NCI-H1436 (cell line): ENCODE measurements at regions not wholly inside any gene's neighbourhood (a gene's known extent, or its start where the extent isn't known, plus 50 kb on each side); places are given as distances from the start of the nearest gene placed in this dataset.

Experiments used
- DNase-seq: peaks from one replicate; lab custom pipeline; 2025; lab: John Stamatoyannopoulos, UW

- DNase-seq: no peak
Observed at GRCh38 chr22:48709453-48709852, 1118.2 kb downstream of the BRD1 start.

- no peak for DNase-seq
Observed at GRCh38 chr22:48708558-48709245, 1119.0 kb downstream of the BRD1 start.

- no peak for DNase-seq
Observed at GRCh38 chr22:48707763-48708557, 1119.7 kb downstream of the BRD1 start.

- DNase-seq: no peak
Observed at GRCh38 chr22:48706934-48707762, 1120.5 kb downstream of the BRD1 start.

DNA sequence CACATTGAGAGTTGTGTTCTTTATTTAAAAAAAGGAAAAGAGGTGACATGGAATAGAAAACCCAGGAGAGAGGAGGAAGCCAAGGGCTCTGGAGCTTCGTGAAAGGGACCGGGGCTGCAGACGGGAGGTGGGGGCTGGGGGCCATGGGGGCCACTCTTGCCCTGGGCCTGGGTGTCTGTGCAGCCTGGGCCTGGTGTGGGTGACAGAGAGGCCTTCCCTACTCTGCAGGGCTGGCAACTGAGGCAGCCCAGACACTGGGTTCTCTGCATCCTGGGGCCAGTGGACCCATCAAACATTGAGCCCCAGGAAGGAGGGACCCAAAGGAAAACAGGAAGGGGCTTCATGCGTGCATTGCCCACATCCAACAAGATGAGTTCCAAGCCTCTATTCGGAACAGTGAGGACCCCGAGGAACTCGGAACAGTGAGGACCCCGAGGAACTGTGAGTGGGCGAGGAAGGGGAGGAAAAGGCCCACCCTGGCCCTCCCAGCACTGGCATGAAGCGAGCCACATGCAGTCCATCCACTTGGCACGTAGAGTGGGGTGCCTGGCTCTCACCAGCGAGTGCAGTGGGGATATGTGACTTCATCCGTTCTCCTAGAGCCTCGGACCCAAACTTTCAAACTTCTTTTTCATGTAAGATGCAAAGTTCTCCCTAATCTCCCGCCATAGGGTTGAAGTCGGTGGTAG lies 1121.6 kb downstream of the BRD1 start:
- no peak for DNase-seq

GRCh38 chr22:48705159-48705916 lies 1122.3 kb downstream of the BRD1 start:
- no peak for DNase-seq

- DNase-seq: no peak
Observed at GRCh38 chr22:48704335-48704734, 1123.3 kb downstream of the BRD1 start.

GRCh38 chr22:48703265-48703941 lies 1124.3 kb downstream of the BRD1 start:
- DNase-seq: no peak

GRCh38 chr22:48702573-48703264 lies 1125.0 kb downstream of the BRD1 start:
- no peak for DNase-seq

DNA sequence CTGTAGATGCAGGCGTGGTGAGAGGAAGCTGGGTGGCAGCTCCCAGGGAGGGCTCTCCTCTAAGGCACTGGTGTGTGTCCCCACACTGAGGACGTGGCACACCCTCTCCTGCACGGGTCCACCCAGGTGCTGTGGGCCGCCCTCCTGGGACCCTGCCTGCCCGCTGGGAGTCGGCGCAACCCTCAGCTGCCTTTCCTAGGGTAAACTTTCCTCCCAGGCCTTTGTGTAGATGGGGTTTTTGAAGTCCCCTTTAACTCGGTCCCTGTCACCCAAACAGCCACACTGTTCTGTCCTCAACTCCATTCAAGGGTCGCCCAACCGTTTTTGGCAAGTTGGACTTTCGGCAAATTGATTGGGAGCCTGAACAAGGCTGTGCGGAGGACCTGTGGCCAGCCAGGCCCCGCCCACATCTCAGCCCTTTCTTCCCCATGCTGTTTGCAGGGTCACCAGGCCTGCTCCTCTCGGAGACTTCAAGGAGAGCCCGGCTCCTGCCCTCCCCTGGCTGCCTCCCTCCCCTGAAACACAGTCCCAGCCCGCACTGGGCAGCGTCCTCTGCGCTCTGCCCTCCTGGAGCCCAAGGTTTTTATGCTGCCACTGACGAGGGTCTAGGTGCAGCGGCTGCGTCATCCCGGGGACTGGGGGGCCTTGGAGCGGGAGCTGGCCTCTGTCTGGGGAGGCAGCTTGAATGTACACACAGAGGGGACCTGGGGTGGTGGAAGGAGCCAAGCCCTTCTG lies 1126.2 kb downstream of the BRD1 start:
- no peak for DNase-seq

DNA sequence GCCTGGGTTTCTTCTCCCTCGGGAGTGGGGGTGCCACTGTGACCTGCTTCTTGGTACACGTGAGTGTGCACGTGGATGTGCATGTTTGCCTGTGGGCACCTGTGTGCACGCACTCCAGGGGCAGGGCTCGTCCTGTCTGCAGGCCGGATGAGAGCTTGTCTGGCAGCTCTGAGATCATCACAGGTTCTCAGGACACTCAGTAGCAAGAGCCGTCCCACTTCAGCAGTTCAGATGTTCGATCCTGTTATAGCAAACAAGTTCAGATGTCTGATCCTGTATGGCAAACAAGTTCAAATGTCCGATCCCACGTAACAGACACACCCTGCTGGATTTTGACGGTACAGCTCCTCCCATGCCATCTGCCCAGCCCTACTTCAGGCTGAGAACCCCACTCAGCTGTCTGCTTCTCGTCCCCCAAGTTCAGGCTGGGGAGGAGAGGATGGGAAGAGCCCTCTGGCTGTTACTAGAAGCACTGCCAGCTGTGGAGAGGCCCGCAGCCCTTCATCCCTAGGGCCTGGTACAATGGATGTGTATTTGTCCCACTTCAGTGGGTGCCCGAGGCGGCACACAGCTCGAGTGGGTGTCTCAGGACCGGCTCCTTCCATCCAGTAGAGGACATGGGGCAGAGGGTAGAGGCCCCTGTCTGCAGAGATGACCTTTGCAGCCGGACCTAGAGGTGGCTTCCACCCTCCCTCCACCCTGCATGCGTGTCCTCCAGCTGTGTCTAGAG lies 1126.9 kb downstream of the BRD1 start:
- no peak for DNase-seq

DNA sequence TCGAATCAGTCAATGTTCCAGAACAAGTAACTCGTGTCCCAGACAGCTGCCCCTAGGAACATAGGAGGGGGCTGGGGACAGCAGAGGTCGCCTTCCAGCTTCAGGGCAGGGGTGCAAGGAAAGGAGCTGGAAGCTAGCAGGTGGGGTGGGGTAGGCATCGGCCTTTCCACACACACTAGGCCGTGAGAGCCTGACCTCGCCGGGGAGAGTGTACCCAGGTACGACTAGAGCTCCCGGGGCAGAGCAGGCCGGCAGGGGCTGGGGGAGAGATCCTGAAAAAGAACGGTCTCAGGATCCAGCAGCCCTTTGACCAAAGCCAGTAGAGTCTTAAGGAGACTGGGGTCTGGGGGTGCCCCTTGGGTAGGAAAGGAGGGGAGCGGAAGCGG lies 1127.5 kb downstream of the BRD1 start:
- DNase-seq: no peak

- DNase-seq: no peak
Observed at GRCh38 chr22:48699511-48699910, 1128.2 kb downstream of the BRD1 start.

GRCh38 chr22:48698618-48699017 lies 1129.1 kb downstream of the BRD1 start:
- no peak for DNase-seq

DNA sequence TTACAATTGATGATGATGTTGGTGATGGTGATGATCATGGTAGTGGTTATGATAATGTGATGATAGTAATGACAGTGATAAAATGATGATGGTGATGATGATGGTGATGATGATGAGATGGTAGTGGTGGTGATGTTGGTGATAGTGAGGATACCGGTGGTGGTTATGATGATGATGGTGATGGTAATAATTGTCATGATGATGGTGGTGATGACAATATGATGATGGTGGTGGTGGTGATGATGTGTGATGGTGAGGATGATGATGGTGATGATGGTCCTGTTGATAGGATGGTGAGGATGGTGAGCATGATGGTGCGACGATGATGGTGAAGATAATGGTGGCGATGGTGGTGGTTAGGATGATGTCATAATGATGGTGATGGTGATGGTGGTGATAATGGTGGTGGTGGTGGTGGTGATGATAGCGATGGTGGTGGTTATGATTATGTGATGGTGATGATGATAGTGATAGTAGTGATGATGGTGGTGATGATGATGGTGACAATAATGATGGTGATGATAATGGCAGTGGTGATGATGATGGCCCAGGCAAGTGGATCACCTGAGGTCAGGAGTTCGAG lies 1129.9 kb downstream of the BRD1 start:
- no peak for DNase-seq

DNA sequence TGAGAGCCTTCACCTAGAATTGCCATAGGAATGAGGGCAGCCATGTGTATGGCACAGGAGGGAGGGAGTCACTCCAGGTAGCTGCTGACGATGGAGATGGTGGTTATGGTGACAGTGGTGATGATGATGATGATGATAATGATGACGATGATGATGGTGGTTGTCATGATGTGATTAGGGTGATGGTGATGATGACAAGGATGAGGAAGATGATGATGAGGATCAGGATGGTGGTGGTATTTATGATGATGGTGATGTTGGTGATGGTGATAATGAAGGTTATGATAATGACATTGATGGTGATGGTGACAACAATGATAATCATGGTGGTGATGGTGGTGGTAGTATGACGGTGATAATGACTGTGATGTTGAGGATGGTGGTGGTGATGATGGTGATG lies 1130.5 kb downstream of the BRD1 start:
- no peak for DNase-seq

GRCh38 chr22:48696371-48696770 lies 1131.3 kb downstream of the BRD1 start:
- DNase-seq: no peak

- DNase-seq: no peak
Observed at GRCh38 chr22:48695731-48696305, 1131.9 kb downstream of the BRD1 start.
